ENCODE measurements at regions not wholly inside any gene's neighbourhood (a gene's known extent, or its start where the extent isn't known, plus 50 kb on each side); places are given as distances from the start of the nearest gene placed in this dataset.

- H3K9me1 ChIP-seq (ENCODE audit: insufficient read depth, low read length) = peaks cover 4% of the 10 kb centered on the region; the same call in 1 of the 2 replicates
- no CpG with 5 or more reads among the region's 4 CpGs for WGBS, 2 experiments (ENCODE audit: extremely low coverage in 2 of 2, insufficient read length in 1 of 2)
- peak overlapping the region; percentile 89 for H3K14ac ChIP-seq (replicated peaks; ENCODE audit: low read depth, low read length)
- 0 out of 2 replicates have a peak overlapping the region, but pooled peaks have one; percentile 21 for H4K91ac ChIP-seq (ENCODE audit: insufficient read depth, low read depth, low read length)
- peak overlapping the region in 1 of 2 experiments; percentile 54; a peak in 1 of 4 replicates for H4K8ac ChIP-seq (ENCODE audit: low read depth in 2 of 2, low read length in 2 of 2)
- peak overlapping the region; percentile 35; the same call in 1 of the 2 replicates for H3K27ac ChIP-seq (ENCODE audit: insufficient read depth, low read length)
- peak overlapping the region; percentile 0; the same call in 1 of the 2 replicates for H3K4me3 ChIP-seq (ENCODE audit: insufficient read depth, low read depth, low read length)
- in situ Hi-C loops (cut with MboI; ENCODE audit: low sequenced_read_pairs) (no loop called here), intact Hi-C loops (cut with micrococcal nuclease) (loop anchor here (1.0 to 5.0 kb wide), 3 partner anchors 70 to 209 kb away; partner anchors contain the start of gene FEM1C), dilution Hi-C loops (cut with HindIII; ENCODE audit: low sequenced_read_pairs, unreplicated experiment) (no loop called here)
- H3K36me3 ChIP-seq (ENCODE audit: control insufficient read depth, insufficient read depth, low read length) = no peaks in the 10 kb centered on the region
- peaks cover 6% of the 10 kb centered on the region for H3K4me1 ChIP-seq (ENCODE audit: control insufficient read depth, insufficient read depth, low read length)
- H3K9ac ChIP-seq (ENCODE audit: low read depth, low read length) = peak overlapping the region; percentile 18; the same call in 1 of the 2 replicates
- H2BK5ac ChIP-seq (ENCODE audit: low read depth, low read length, poor library complexity, severe bottlenecking) = peak overlapping the region; percentile 85
- no peaks in the 10 kb centered on the region for H3K27me3 ChIP-seq (ENCODE audit: control insufficient read depth, insufficient read depth, low read length)
- H3K79me1 ChIP-seq (ENCODE audit: low read depth in 1 of 2, low read length in 2 of 2) = no peaks in the 10 kb centered on the region
- H3K4ac ChIP-seq (ENCODE audit: low read depth, low read length) = peak overlapping the region; percentile 75; the same call in 1 of the 2 replicates
- peak overlapping the region; percentile 18; the same call in 1 of the 2 replicates for H3K18ac ChIP-seq (ENCODE audit: low read depth, low read length)
- H2AK5ac ChIP-seq (ENCODE audit: low read depth, low read length) = peak overlapping the region; percentile 25; the same call in 1 of the 2 replicates
- H3K4me2 ChIP-seq (ENCODE audit: low read depth, low read length) = peak overlapping the region; percentile 62
- peak overlapping the region; percentile 75 for H2AFZ ChIP-seq (replicated peaks; ENCODE audit: low read length, poor library complexity)
- H2BK20ac ChIP-seq (ENCODE audit: low read depth, low read length) = peak overlapping the region; percentile 86; the same call in 1 of the 2 replicates
- peak overlapping the region; percentile 81; the same call in 2 of the 3 replicates for H2BK15ac ChIP-seq (ENCODE audit: low read depth, low read length)
- H4K20me1 ChIP-seq (ENCODE audit: insufficient read depth, low read length) = no peaks in the 10 kb centered on the region
- peak overlapping the region; percentile 80 for H2AK9ac ChIP-seq (replicated peaks; ENCODE audit: low read depth, low read length, poor library complexity)
- peak overlapping the region; percentile 87 for H2BK120ac ChIP-seq (ENCODE audit: low read depth, low read length)
- no peaks in the 10 kb centered on the region for H3K9me3 ChIP-seq (ENCODE audit: control insufficient read depth, insufficient read depth, low read length)
- H4K5ac ChIP-seq (ENCODE audit: low read depth, low read length) = peak overlapping the region; percentile 38; the same call in 1 of the 2 replicates
- ChIA-PET CTCF (interaction anchor here (1.1 to 2.6 kb wide), 4 partner anchors 38 to 95 kb away, joined by 3 to 7 read pairs (median 3); no protein-coding TSS in a partner anchor), POLR2A (ENCODE audit: unreplicated experiment) (no interaction called here)
- DNase-seq = peak; percentile 94
- no peak overlapping the region for H3K56ac ChIP-seq (ENCODE audit: extremely low read depth, insufficient read depth, low read length)
- no TSS peak for BruUV-seq (replicated peaks)
- H3K23ac ChIP-seq (ENCODE audit: low read depth, low read length) = peak overlapping the region; percentile 18
- peak; percentile 93 for ATAC-seq (ENCODE audit: low read depth)
- TF ChIP-seq NFE2L2 (IDR thresholded peaks at IDR 0.05; ENCODE audit: low read depth, low read length) (peak; percentile 21; the same call in 1 of the 2 replicates), MAFK (IDR thresholded peaks at IDR 0.05; ENCODE audit: low read depth, low read length) (no peak), MAZ (IDR thresholded peaks at IDR 0.05; ENCODE audit: borderline replicate concordance, low read depth, low read length) (no peak; the same call in 1 of the 2 replicates), RFX5 (IDR thresholded peaks at IDR 0.05; ENCODE audit: low read depth, low read length) (no peak), BHLHE40 (IDR thresholded peaks at IDR 0.05; ENCODE audit: low read depth, low read length) (peak; percentile 51; the same call in 1 of the 2 replicates), CHD1 (IDR thresholded peaks at IDR 0.05; ENCODE audit: low read depth, low read length) (no peak), CEBPB (IDR thresholded peaks at IDR 0.05; ENCODE audit: low read depth, low read length) (peak; percentile 56; the same call in 1 of the 2 replicates), SMC3 (IDR thresholded peaks at IDR 0.05; ENCODE audit: low read depth, low read length) (peak; percentile 45), RCOR1 (IDR thresholded peaks at IDR 0.05; ENCODE audit: insufficient replicate concordance, low read length) (no peak), FOS (IDR thresholded peaks at IDR 0.05; ENCODE audit: low read depth, low read length) (peak; percentile 42; the same call in 1 of the 2 replicates), RAD21 (IDR thresholded peaks at IDR 0.05; ENCODE audit: low read length) (peak; percentile 59), POLR2A (IDR thresholded peaks at IDR 0.05; ENCODE audit: low read depth, low read length) (no peak), MXI1 (IDR thresholded peaks at IDR 0.05; ENCODE audit: borderline replicate concordance, low read depth, low read length) (no peak)
- TF ChIP-seq, protein P1, sequence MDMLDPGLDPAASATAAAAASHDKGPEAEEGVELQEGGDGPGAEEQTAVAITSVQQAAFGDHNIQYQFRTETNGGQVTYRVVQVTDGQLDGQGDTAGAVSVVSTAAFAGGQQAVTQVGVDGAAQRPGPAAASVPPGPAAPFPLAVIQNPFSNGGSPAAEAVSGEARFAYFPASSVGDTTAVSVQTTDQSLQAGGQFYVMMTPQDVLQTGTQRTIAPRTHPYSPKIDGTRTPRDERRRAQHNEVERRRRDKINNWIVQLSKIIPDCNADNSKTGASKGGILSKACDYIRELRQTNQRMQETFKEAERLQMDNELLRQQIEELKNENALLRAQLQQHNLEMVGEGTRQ (IDR thresholded peaks at IDR 0.05; ENCODE audit: low read depth, low read length) = peak; percentile 73
- TF ChIP-seq, protein P2, sequence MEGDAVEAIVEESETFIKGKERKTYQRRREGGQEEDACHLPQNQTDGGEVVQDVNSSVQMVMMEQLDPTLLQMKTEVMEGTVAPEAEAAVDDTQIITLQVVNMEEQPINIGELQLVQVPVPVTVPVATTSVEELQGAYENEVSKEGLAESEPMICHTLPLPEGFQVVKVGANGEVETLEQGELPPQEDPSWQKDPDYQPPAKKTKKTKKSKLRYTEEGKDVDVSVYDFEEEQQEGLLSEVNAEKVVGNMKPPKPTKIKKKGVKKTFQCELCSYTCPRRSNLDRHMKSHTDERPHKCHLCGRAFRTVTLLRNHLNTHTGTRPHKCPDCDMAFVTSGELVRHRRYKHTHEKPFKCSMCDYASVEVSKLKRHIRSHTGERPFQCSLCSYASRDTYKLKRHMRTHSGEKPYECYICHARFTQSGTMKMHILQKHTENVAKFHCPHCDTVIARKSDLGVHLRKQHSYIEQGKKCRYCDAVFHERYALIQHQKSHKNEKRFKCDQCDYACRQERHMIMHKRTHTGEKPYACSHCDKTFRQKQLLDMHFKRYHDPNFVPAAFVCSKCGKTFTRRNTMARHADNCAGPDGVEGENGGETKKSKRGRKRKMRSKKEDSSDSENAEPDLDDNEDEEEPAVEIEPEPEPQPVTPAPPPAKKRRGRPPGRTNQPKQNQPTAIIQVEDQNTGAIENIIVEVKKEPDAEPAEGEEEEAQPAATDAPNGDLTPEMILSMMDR (conservative IDR thresholded peaks at IDR 0.05; ENCODE audit: low read depth, low read length) = peak; percentile 48
Measured at GRCh38 chr5:115377468-115378217, 81.2 kb upstream of the CCDC112 start.

All from IMR-90 (cell line).